ENCODE measurements at regions not wholly inside any gene's neighbourhood (a gene's known extent, or its start where the extent isn't known, plus 50 kb on each side); places are given as distances from the start of the nearest gene placed in this dataset.

- Histone ChIP-seq H3K23ac (ENCODE audit: insufficient read length) (no peak overlapping the region), H2AFZ (ENCODE audit: low read length) (no peak overlapping the region), H2AK5ac (ENCODE audit: low read depth, low read length) (no peak overlapping the region), H2BK5ac (ENCODE audit: low read depth, low read length) (no peak overlapping the region), H3K18ac (ENCODE audit: extremely low read depth, low read length) (no peak overlapping the region), H3K36me3 (ENCODE audit: control insufficient read depth in 2 of 4, insufficient read depth in 4 of 4, low read length in 3 of 4) (no peaks in the 10 kb centered on the region; a peak in 1 of 8 replicates), H3K4me2 (ENCODE audit: insufficient read depth in 1 of 2, low read depth in 2 of 2, low read length in 2 of 2) (no peak overlapping the region), H3K79me1 (ENCODE audit: low read depth, low read length) (no peaks in the 10 kb centered on the region), H2BK12ac (ENCODE audit: low read depth, low read length) (no peak overlapping the region), H3K27ac (ENCODE audit: low read depth, low read length) (no peak overlapping the region), H2BK15ac (ENCODE audit: low read length) (no peak overlapping the region), H4K5ac (ENCODE audit: insufficient read length, low read depth, low read length) (no peak overlapping the region), H3K79me2 (ENCODE audit: control insufficient read depth in 1 of 2, insufficient read depth in 2 of 2, low read length in 2 of 2) (no peaks in the 10 kb centered on the region), H4K91ac (replicated peaks; ENCODE audit: insufficient read length, low read length) (no peak overlapping the region), H3K23me2 (ENCODE audit: low read depth, low read length) (no peaks in the 10 kb centered on the region), H3K4me1 (replicated peaks in 1 of 4; ENCODE audit: control insufficient read depth in 3 of 4, insufficient read depth in 4 of 4, low read length in 3 of 4) (no peaks in the 10 kb centered on the region), H3K4me3 (ENCODE audit: extremely low read depth in 1 of 4, insufficient read depth in 2 of 4, low read depth in 3 of 4, low read length in 4 of 4) (no peak overlapping the region), H3K56ac (replicated peaks; ENCODE audit: insufficient read length, low read depth, low read length) (no peak overlapping the region), H3K14ac (ENCODE audit: insufficient read length) (no peak overlapping the region), H3K9ac (replicated peaks in 1 of 4; ENCODE audit: extremely low read depth in 1 of 4, low read depth in 3 of 4, low read length in 3 of 4) (no peak overlapping the region), H3K9me3 (ENCODE audit: insufficient read depth in 2 of 2, low read depth in 1 of 2, low read length in 1 of 2) (peaks cover 0 to 3% of the 10 kb centered on the region in 2 experiments; a peak in 1 of 4 replicates), H4K8ac (ENCODE audit: extremely low read depth, insufficient read depth, low read length) (no peak overlapping the region), H4K20me1 (replicated peaks in 1 of 2; ENCODE audit: control insufficient read depth in 1 of 2, insufficient read depth in 2 of 2, low read length in 2 of 2) (no peaks in the 10 kb centered on the region), H3K27me3 (replicated peaks in 1 of 4; ENCODE audit: control insufficient read depth in 3 of 4, extremely low read depth in 1 of 4, insufficient read depth in 3 of 4, low read length in 3 of 4) (no peaks in the 10 kb centered on the region), H3K4ac (replicated peaks; ENCODE audit: insufficient read length, low read depth, low read length) (no peak overlapping the region), H2BK120ac (replicated peaks; ENCODE audit: low read depth, low read length) (no peak overlapping the region), H2BK20ac (ENCODE audit: low read length) (no peak overlapping the region)
- 44% methylated on average over 2 of the region's 2 CpGs; no CpG with 5 or more reads in 1 of the 2 experiments for WGBS, 2 experiments (ENCODE audit: extremely low coverage in 1 of 2, insufficient coverage in 1 of 2, insufficient read length in 1 of 2, insufficient replicate concordance in 2 of 2, low coverage in 1 of 2, low lambda C conversion rate in 2 of 2, missing lambda C conversion rate in 1 of 2)
- POLR2A ChIA-PET (ENCODE audit: partially characterized antibody), result no interaction called here
- CTCF ChIA-PET (ENCODE audit: partially characterized antibody), result no interaction called here
- DNase-seq (ENCODE audit: low read depth in 1 of 2, low spot score in 2 of 2) (no peak), FAIRE-seq (no peak)
- TF ChIP-seq CBX8 (IDR thresholded peaks at IDR 0.05; ENCODE audit: borderline replicate concordance, low read depth, low read length) (no peak), SIRT6 (IDR thresholded peaks at IDR 0.05; ENCODE audit: low read length) (no peak), BCL11A (IDR thresholded peaks at IDR 0.05; ENCODE audit: low read depth in 2 of 2, low read length in 2 of 2) (no peak), FOSL1 (IDR thresholded peaks at IDR 0.05; ENCODE audit: insufficient read depth, low read depth, low read length) (no peak), TBP (IDR thresholded peaks at IDR 0.05; ENCODE audit: low read depth, low read length) (no peak), GTF2F1 (IDR thresholded peaks at IDR 0.05; ENCODE audit: borderline replicate concordance, low read depth, low read length) (no peak), RXRA (IDR thresholded peaks at IDR 0.05; ENCODE audit: insufficient read depth, low read depth, low read length) (no peak), RAD21 (IDR thresholded peaks at IDR 0.05 in 1 of 2, conservative IDR thresholded peaks at IDR 0.05 in 1 of 2; ENCODE audit: low read depth in 2 of 2, low read length in 2 of 2) (no peak), ASH2L (IDR thresholded peaks at IDR 0.05; ENCODE audit: low read length) (no peak), CREB1 (IDR thresholded peaks at IDR 0.05) (no peak)
Observed at GRCh38 chr3:75985432-75985831, 200.1 kb upstream of the ZNF717 start.

Data from H1 (cell line).